A549 (cell line): ENCODE measurements at regions not wholly inside any gene's neighbourhood (a gene's known extent, or its start where the extent isn't known, plus 50 kb on each side); places are given as distances from the start of the nearest gene placed in this dataset.

Experiments used
- CEBPB ChIP-seq, 2 experiments: fragments of >200 bp in 1 of 2; sonication (Bioruptor Twin) in 1 of 2; formaldehyde crosslinking in 1 of 2; IDR thresholded peaks; 2 replicates each; pipeline ENCODE4 v1.6.1; 2012 to 2016
- CHD2 ChIP-seq: fragments of 150-350 bp; IDR thresholded peaks from 2 replicates; pipeline ENCODE4 v1.6.1; 2014; ENCODE audit warnings: low read length; ENCODE audit not compliant: partially characterized antibody
- CTCF ChIP-seq: fragments of >200 bp; sonication (Bioruptor Twin); formaldehyde crosslinking; IDR thresholded peaks from 3 replicates; pipeline ENCODE4 v1.5.1; 2016
- ELK1 ChIP-seq: fragments of 150-350 bp; IDR thresholded peaks from 2 replicates; pipeline ENCODE4 v1.6.1; 2014; ENCODE audit warnings: low read depth, mild to moderate bottlenecking, low read length
- EP300 ChIP-seq, 2 experiments: fragments of >200 bp; sonication (Bioruptor Twin); formaldehyde crosslinking; IDR thresholded peaks; 2 replicates in 1 of 2; 3 replicates in 1 of 2; pipeline ENCODE4 v1.6.1; 2016 to 2017
- JUNB ChIP-seq: fragments of >200 bp; sonication (Bioruptor Twin); formaldehyde crosslinking; IDR thresholded peaks from 2 replicates; pipeline ENCODE4 v1.6.1; 2016
- POLR2A ChIP-seq: IDR thresholded peaks from 2 replicates; pipeline ENCODE4 v1.6.1; 2012; ENCODE audit warnings: mild to moderate bottlenecking, low read length

- TF ChIP-seq CTCF (no peak), JUNB (no peak), POLR2A (no peak), EP300 (IDR thresholded peaks at IDR 0.05) (no peak), ELK1 (no peak), CEBPB (IDR thresholded peaks at IDR 0.05) (no peak), CHD2 (no peak)
These were observed 162.6 kb downstream of the PTEN start for GRCh38 chr10:88026031-88026430.
